GM12864 (cell line): ENCODE measurements at regions not wholly inside any gene's neighbourhood (a gene's known extent, or its start where the extent isn't known, plus 50 kb on each side); places are given as distances from the start of the nearest gene placed in this dataset.

Experiments
- DNase-seq: peaks from one replicate; pipeline ENCODE4 v3.0.0-alpha.2; 2011; ENCODE audit warnings: low read depth
- H3K4me3 ChIP-seq: 2 replicates; pipeline ENCODE4 v1.5.1; 2011; ENCODE audit warnings: mild to moderate bottlenecking, low read depth, low read length, control low read depth
- CTCF ChIP-seq: IDR thresholded peaks from 2 replicates; pipeline ENCODE4 v1.5.1; 2011; ENCODE audit warnings: low read depth, mild to moderate bottlenecking, moderate library complexity, low read length, control low read depth, inconsistent platforms; ENCODE audit errors: missing control alignments

GRCh38 chr2:174656035-174656434 is 58.4 kb upstream of the WIPF1 start:
- no peak for TF ChIP-seq CTCF
- H3K4me3 ChIP-seq: no peak overlapping the region
- no peak for DNase-seq

- TF ChIP-seq CTCF: no peak
- no peak overlapping the region for H3K4me3 ChIP-seq
- no peak for DNase-seq
These were observed 56.9 kb upstream of the WIPF1 start for GRCh38 chr2:174654419-174654941.

- no peak overlapping the region for H3K4me3 ChIP-seq
- DNase-seq: no peak
- no peak for TF ChIP-seq CTCF
These were observed 51.3 kb upstream of the WIPF1 start for GRCh38 chr2:174648896-174649295.
